ENCODE measurements at regions not wholly inside any gene's neighbourhood (a gene's known extent, or its start where the extent isn't known, plus 50 kb on each side); places are given as distances from the start of the nearest gene placed in this dataset.

- TF ChIP-seq HDAC6 (IDR thresholded peaks at IDR 0.05; ENCODE audit: low read depth, low read length) (no peak), HDAC2 (IDR thresholded peaks at IDR 0.05; ENCODE audit: borderline replicate concordance in 1 of 2, low read depth in 2 of 2, low read length in 2 of 2) (no peak), MAX (IDR thresholded peaks at IDR 0.05) (no peak), CTCF (IDR thresholded peaks at IDR 0.05; ENCODE audit: control extremely low read depth in 1 of 3, insufficient read depth in 1 of 3, low read depth in 1 of 3, low read length in 3 of 3) (no peak), EZH2 (IDR thresholded peaks at IDR 0.05; ENCODE audit: low read depth, low read length, severe bottlenecking) (no peak), EGR1 (IDR thresholded peaks at IDR 0.05; ENCODE audit: borderline replicate concordance, low read depth, low read length) (no peak), POLR2A (IDR thresholded peaks at IDR 0.05; ENCODE audit: control extremely low read depth in 1 of 2, low read depth in 2 of 2, low read length in 2 of 2) (no peak), ATF3 (IDR thresholded peaks at IDR 0.05; ENCODE audit: insufficient read depth, low read depth, low read length) (no peak)
These were observed 64.9 kb upstream of the LMO4 start for GRCh38 chr1:87263785-87264184.
